Epidermal melanocyte (primary cell): ENCODE measurements at regions not wholly inside any gene's neighbourhood (a gene's known extent, or its start where the extent isn't known, plus 50 kb on each side); places are given as distances from the start of the nearest gene placed in this dataset.

Experiments
- DNase-seq: peaks from one replicate; pipeline ENCODE4 v3.0.0; 2011; ENCODE audit warnings: low spot score; ENCODE audit not compliant: insufficient read length

GRCh38 chr12:115584156-115584555 is 693.3 kb downstream of the MED13L start:
- no peak for DNase-seq

DNA sequence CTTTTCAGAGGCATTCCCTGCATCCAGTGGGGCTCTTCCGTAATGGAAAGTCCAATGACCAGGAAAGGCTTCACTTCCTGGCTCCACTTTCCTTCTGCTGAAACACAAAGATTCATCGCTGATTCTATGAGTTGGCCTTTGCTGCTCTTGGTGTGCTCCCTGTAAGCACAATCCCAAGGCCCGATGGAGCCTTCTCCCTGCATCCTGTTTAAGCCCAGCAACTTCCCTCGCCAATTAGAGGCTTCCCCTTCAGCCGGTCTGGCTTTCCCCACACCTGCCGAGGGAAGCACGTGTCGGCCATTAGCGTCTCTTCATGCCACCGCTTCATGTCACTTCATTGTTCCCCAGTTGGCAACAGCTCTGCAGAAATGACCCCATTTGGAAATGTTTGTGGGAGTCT is 693.9 kb downstream of the MED13L start:
- DNase-seq, result no peak

- DNase-seq, result no peak
These were observed 700.1 kb downstream of the MED13L start for GRCh38 chr12:115577401-115577800.

GRCh38 chr12:115574826-115575225 is 702.7 kb downstream of the MED13L start:
- DNase-seq, result no peak

DNA sequence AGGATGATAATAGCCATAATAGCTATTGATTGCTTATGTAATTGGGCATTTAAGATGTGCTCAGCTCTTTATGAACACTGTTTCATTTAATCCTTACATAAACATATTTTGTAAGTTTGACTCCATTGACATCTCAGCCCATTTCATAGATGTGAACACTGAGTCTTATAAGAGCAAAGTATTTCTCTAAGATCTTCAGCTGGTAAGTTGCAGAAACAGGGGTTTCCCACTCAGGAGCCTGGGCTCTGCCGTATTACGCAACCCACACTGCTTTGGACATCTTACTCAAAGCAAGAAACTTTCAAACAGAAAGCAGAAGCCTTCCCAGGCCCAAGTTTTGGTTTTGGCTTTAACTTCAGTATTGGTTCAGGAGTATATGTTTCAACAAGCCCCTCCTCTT is 705.1 kb downstream of the MED13L start:
- DNase-seq, result no peak

GRCh38 chr12:115571446-115571845 is 706.0 kb downstream of the MED13L start:
- DNase-seq, result no peak

GRCh38 chr12:115571027-115571426 is 706.5 kb downstream of the MED13L start:
- DNase-seq, result no peak

GRCh38 chr12:115570069-115570777 is 707.3 kb downstream of the MED13L start:
- no peak for DNase-seq

DNA sequence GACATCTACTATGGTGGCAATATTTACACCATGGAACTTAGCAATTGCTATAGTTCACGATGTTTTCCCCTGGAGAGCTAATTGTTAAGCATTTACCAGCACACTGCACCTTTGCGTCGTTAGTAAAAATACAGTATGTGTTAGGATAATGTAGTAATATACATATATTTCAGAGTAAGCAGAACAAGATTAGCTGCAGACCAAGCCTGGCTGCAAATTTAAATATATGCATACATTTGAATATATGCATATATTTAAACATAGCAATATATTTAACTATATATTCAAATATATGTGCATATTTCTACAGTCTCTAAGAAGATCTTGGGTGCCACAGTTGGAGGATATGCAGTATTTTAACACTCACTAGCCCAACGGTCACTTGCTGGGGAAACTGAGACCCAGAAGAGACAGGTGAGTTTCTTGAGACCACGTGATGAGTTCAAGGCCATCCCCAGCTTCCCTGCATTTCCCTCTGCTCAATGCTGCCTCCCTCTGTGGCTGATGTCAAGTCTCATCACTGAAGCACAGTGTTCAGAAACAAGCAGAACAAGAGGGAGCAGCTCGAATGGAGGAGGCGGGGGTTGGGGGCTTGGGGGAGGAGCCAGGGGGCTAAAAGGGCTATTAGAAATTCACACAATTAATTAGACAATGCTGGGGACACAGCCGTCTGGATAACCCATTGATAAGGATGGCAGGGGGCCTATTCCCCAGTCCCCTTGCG is 708.0 kb downstream of the MED13L start:
- DNase-seq, result no peak

DNA sequence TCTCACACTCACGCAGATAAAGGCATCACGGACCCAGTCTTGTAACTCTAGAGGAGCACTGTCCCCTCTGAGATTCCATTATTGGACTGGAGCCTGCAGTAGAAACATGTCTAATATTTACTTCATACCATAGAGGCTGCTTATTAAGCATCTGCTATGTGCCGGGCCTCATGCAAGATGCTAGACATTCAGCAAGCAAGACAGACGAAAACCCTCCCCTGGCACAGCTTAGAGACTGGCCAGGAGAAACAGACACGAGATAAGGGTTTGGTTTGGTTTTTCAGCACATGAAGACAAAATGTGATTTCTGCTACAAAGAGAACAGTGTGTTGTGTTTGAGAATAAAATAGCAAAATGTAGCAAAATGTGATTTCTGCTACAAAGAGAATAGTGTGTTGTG is 719.2 kb downstream of the MED13L start:
- DNase-seq, result no peak

- DNase-seq, result no peak
These were observed 723.9 kb downstream of the MED13L start for GRCh38 chr12:115553622-115554021.

DNA sequence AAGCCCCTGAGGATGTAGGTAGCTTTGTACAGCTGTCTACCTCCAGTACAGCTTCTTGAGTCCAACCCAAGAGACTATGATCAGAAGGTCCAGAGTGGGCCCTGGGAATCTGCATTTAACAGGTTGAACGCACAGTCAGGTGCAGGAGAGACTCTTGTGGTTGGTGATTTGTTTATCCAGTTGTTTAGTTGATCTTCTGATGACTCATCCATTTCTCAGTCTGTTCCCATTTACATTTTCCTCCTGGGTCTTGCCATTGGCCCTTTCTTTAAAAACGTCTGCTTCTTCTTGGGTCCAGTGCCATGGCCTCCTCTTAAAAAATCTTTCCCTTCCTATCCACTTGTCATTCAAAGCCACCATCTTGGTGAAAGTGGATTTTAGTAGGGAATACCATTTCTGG is 734.2 kb downstream of the MED13L start:
- no peak for DNase-seq

DNA sequence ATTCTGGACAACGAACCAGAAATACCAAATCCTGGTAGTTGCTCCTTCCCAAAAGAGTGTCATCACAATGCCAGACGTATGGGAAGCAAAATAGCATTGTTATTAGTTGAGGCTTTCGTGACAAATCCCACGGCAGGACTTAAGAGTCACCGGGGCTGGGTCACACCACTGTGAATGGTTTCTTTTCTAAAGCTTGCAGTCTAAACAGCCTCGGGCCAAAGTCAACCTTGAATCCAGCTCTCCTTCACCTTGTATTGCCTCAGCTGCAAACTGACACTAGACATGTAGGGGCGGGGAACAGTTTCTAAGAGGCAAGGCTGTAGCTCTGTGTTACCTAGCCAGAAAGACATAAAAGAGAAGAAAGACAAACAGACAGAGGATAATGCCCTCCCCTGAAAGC is 734.8 kb downstream of the MED13L start:
- no peak for DNase-seq

DNA sequence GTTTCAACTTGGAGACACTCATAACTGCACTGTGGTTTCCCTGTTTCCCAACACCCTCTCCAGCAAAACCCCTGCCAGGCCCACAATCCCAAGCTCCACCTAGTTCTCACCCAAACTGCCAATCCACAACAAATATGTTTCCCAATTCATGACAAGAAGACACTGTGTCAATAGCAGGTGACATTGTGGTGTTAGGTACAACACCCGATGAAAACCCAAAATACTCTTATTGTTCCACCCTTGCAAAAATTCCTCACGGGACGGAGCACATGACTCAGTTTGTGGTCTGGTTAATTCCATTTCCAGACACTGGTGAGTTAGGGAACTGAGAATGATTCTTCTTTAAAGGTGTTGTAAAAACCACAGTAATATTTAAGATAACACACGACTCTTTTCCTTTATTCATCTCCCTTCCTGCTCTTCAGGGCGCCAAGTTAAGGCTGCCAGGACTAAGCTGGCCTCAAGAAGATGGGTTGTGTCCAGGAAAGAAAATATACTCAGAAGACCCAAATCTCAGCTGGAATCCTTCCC is 735.5 kb downstream of the MED13L start:
- no peak for DNase-seq

GRCh38 chr12:115528466-115528865 is 749.0 kb downstream of the MED13L start:
- no peak for DNase-seq

DNA sequence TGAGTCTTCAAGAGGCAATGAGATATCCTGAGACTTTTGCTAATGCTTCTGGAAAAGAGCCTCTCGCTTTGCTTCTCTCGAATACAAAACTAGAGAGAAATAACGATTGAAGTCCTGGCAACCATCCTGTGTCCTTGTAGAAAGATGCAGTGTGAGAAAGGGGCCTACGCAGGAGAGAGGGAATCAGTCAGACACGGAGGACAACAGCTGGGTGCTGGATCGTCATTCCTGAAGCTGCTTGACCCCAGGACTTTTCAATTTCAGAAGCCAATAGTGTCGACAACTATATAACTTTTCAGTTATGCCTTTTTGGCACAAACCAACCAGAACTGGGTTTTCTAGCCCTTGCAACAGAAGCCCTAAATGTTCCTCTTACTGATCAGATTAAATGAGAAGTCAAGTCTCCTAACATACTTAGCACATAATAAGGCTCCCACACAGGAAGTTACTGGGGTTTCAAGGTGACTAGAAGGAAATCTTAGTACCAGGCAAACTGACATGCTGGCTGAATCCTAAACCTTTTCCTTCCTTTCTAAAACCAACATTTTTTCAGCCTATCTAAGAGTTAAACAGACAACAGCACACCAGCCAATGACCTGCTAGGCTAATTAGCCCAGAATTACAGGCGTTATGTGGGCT is 755.6 kb downstream of the MED13L start:
- no peak for DNase-seq

GRCh38 chr12:115519887-115520286 is 757.6 kb downstream of the MED13L start:
- no peak for DNase-seq

DNA sequence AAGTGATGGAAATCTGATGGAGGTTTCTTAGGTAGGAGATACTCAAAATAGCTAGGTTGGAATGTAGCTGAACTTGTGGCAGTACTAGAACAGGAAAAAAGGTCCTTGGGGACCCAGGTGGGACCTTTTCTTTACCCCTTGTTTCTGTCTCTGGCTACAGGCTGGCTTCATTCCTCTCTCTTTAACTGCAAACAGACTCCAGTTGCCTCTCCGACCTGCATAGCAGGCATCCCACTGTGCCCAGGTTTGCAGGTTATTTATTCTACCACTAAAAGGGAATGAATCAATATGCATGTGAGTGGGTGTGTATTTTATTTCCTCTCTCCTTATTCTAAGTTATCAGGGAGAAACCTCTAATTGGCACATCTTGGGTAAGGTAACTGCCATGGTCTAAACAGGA is 758.1 kb downstream of the MED13L start:
- no peak for DNase-seq

- DNase-seq, result no peak
These were observed 759.6 kb downstream of the MED13L start for GRCh38 chr12:115517913-115518312.

- DNase-seq, result no peak
These were observed 765.3 kb downstream of the MED13L start for GRCh38 chr12:115511986-115512711.

DNA sequence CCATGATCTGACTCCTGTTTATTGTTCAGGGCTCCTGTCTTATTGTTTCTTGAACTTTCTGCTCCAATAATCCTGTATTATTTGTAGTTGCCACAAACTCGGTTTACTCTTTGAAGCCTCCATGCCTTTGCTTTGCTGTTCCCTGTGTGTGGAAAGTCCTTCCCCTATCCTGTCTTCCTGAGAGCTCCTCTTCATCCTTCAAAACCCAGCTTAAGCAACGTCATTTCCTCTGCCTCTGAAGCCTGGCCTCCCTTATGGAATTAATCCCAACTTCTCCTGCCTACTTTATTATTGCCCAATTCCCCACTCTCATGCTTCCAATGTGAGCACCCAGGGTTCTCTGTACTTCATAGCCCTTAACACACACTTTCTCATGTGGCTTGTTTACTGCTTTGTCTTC is 766.2 kb downstream of the MED13L start:
- DNase-seq, result no peak

DNA sequence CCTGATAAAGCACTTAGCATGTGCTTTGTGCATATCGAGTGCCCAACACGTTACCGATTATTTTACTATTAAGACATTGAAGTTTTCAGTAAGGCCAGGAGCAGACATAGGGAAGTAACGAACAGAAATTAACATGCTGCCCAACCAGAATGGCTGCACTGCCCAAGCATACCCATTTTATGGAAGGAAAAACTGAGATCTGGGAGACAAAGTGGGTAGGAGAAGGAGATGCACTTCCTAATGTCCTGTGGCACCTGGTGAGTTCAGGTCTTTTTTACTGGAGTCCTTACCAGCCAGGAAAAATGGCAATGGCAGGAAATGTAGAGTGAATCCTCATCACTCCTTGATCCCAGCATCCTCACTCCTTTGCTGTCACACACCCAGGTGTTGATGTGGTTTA is 768.5 kb downstream of the MED13L start:
- DNase-seq, result no peak
